GM08714 (cell line): ENCODE measurements at regions not wholly inside any gene's neighbourhood (a gene's known extent, or its start where the extent isn't known, plus 50 kb on each side); places are given as distances from the start of the nearest gene placed in this dataset.

Experiments
- H3K4me3 ChIP-seq: fragments of 200-500 bp; sonication (Bioruptor generic); 2 replicates; pipeline ENCODE4 v1.5.1; 2014; ENCODE audit warnings: mild to moderate bottlenecking, low read length, inconsistent platforms
- ZNF274 ChIP-seq: IDR thresholded peaks from 2 replicates; pipeline ENCODE4 v1.6.1; 2012; ENCODE audit warnings: mild to moderate bottlenecking, low read depth, low read length

GRCh38 chr3:72303926-72304325 lies 519.0 kb upstream of the PROK2 start:
- TF ChIP-seq ZNF274 = no peak
- no peak overlapping the region for H3K4me3 ChIP-seq

- TF ChIP-seq ZNF274 = no peak
- H3K4me3 ChIP-seq = no peak overlapping the region
Observed at GRCh38 chr3:72301779-72302178, 516.8 kb upstream of the PROK2 start.

DNA sequence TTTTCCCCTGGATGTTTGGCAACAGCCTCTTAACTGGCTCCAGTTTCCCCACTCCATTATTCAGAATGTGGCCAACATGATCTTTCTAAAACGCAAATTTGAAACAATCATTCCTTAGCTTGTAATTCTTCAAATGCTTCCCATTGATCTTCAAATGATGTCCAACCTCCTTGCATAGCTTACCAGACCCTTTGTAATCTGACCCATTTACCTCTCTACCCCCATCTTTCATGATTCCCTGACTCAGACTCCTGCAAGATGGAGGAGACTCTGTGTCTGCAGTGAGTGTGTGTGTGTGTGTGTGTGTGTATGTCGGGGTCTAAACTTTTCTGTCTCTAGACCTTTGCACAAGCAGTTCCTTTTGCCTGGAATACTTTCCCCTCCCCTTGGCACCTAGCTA lies 515.7 kb upstream of the PROK2 start:
- no peak for TF ChIP-seq ZNF274
- no peak overlapping the region for H3K4me3 ChIP-seq

- no peak overlapping the region for H3K4me3 ChIP-seq
- no peak for TF ChIP-seq ZNF274
Observed at GRCh38 chr3:72299823-72300222, 514.9 kb upstream of the PROK2 start.

DNA sequence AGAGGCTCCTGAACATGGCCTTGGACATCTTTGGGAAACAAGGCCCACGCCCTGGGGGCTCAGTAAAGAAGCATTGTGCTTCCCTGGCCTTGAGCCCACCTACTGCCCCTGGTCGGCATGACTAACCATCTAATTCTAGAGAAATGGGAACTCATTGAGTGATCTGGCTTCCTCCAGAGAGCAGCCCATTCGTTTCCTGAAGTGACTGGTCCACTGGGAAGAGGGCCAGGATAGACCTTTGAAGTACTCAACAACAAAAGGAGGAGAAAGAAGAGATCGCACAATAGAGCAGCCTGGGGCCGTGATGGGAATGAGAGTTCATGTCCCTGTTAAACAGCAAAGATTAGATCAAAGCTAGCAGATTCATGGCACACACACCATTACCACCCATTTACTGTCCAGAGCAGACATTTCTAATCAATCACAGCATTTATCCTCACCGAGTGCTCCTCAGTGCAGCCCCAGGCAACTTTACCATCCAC lies 514.4 kb upstream of the PROK2 start:
- no peak for TF ChIP-seq ZNF274
- no peak overlapping the region for H3K4me3 ChIP-seq

- no peak overlapping the region for H3K4me3 ChIP-seq
- no peak for TF ChIP-seq ZNF274
Observed at GRCh38 chr3:72298201-72299152, 513.5 kb upstream of the PROK2 start.

- no peak overlapping the region for H3K4me3 ChIP-seq
- TF ChIP-seq ZNF274 = no peak
Observed at GRCh38 chr3:72297481-72297880, 512.5 kb upstream of the PROK2 start.

DNA sequence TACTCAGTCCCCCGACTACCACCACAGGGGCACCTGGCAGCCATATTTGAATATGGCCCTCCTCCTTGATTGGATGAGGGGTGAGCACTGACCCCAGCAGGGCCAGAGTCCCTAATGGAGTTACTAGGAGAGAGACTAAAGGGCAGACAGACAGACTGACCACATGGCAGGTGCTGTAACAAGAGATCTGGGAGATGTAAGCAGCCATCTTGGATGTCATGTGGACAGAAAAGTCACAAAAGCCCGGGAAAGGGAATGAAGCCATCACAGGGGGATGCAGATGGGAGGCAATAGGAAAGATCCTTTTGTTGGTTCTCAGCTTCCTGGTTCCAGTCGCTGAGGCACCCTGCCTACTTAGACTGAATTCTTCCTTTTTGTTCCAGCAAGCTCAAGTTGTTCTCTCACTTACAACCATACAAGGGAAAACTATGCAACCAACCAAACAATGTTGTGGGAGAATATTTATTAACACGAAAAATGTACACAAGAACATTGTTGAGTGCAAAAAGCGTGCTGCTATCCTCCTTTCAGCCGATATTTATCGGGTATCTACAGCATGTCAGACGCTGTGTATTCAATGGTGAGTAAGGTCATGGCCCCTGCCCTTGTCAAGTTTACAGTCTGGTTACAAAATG lies 511.6 kb upstream of the PROK2 start:
- TF ChIP-seq ZNF274 = no peak
- no peak overlapping the region for H3K4me3 ChIP-seq

DNA sequence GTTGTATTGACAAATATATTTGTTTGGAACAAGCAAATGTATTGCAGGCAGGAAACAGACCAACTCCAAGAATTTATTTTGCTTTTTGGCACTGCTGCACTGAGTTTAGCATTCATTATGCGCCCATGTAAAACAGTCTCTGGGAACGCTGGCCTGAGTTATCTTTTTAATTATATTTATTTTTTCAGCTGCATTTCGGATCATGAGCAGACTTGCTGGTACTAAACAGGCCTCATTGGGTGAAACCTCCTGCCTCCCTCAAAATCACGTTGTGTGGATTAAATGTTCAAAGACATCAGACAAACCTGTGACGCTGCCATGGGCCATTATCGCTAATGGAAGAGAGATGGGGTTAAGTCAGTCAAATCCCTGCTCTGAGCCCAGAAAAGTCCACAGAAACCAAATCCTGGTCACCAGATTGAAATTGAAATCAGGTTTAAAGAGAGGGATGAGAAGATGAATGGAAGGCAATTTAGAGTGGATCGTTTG lies 511.1 kb upstream of the PROK2 start:
- TF ChIP-seq ZNF274 = no peak
- H3K4me3 ChIP-seq = no peak overlapping the region

GRCh38 chr3:72295276-72295961 lies 510.5 kb upstream of the PROK2 start:
- no peak overlapping the region for H3K4me3 ChIP-seq
- no peak for TF ChIP-seq ZNF274

- no peak overlapping the region for H3K4me3 ChIP-seq
- TF ChIP-seq ZNF274 = no peak
Observed at GRCh38 chr3:72290859-72291638, 506.1 kb upstream of the PROK2 start.

GRCh38 chr3:72289692-72290071 lies 504.7 kb upstream of the PROK2 start:
- H3K4me3 ChIP-seq = no peak overlapping the region
- TF ChIP-seq ZNF274 = no peak

DNA sequence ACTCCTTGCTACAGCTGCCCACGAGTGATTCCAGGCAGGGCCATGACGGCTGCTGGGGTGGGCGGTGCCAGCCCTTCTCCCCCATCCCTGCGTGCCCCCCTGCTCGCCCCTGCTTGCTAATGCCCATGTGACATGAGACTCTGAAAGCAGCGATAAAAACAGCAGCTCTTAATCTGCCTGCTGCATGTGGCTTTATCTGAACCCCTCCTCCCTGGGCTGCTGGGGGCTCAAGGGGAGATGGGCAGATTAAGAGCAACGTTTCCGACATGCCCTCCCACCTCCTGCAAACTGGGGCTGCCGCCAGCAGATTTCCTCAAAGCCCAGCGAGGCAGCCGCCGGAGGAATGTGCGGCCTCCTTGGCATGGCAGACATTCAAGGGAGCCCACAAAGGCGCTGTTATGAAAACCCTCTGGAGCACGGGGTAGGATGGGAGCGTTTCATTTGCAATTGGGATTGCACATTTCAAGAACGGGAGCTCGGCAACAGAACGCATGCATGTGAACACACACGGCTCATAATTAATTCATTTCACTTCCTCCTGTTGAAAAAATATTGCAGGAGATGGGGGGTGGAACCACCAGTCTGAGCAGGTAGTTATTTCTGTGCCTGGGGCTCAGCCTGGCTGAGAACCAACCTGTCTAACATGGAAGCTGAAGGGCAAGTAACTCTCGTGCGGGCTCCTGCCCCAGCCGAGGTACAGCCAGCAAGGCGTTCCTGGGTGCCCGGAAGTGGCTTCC lies 504.2 kb upstream of the PROK2 start:
- no peak overlapping the region; the same call in 1 of the 2 replicates for H3K4me3 ChIP-seq
- no peak for TF ChIP-seq ZNF274
